Prostate gland (tissue), 2 donors: ENCODE measurements at regions not wholly inside any gene's neighbourhood (a gene's known extent, or its start where the extent isn't known, plus 50 kb on each side); places are given as distances from the start of the nearest gene placed in this dataset.

Experiments
- DNase-seq: peaks from one replicate; pipeline ENCODE4 v3.0.0-alpha.2; 2019; ENCODE audit warnings: low spot score
- H3K27ac ChIP-seq, 2 donors: fragments of 200-600 bp; sonication (generic); 2 replicates each; pipeline ENCODE4 v1.5.1; 2017 to 2019
- H3K27me3 ChIP-seq: fragments of 200-600 bp; sonication (generic); replicated peaks from 2 replicates; pipeline ENCODE4 v1.5.1; 2019; ENCODE audit not compliant: insufficient read depth
- H3K36me3 ChIP-seq, 2 donors: fragments of 200-600 bp; sonication (generic); 1 replicate in 1 of 2; 2 replicates in 1 of 2; pipeline versions ENCODE4 v1.5.1 to v1.8.1; 2017 to 2019
- H3K4me1 ChIP-seq: fragments of 200-600 bp; sonication (generic); replicated peaks from 2 replicates; pipeline ENCODE4 v1.5.1; 2019
- H3K4me3 ChIP-seq, 2 donors: fragments of 200-600 bp; sonication (generic); 2 replicates each; pipeline ENCODE4 v1.5.1; 2017 to 2019
- H3K9me3 ChIP-seq: fragments of 200-600 bp; sonication (generic); 2 replicates; pipeline ENCODE4 v1.5.1; 2017
- POLR2A ChIP-seq: fragments of 450-650 bp; IDR thresholded peaks from one replicate; pipeline ENCODE4 v1.6.1; 2016; ENCODE audit warnings: antibody characterized with exemption, mild to moderate bottlenecking
- POLR2AphosphoS5 ChIP-seq: sonication (generic); formaldehyde crosslinking; IDR thresholded peaks from one replicate; pipeline ENCODE4 v1.6.1; 2017; ENCODE audit warnings: antibody characterized with exemption
- WGBS: methylation state at CpG from one replicate; pipeline ENCODE4 v1.1.5; 2018; 5-methylcytosine and 5-hydroxymethylcytosine counted together
- intact Hi-C: fragments of 100-400 bp; cut with DNase I; formaldehyde crosslinking; loops from one replicate; pipeline ENCODE4 v1.14.2; 2022
- TF ChIP-seq, protein P1 (sequence below), 4 experiments: fragments of 200-600 bp in 2 of 4; fragments of 450-650 bp in 2 of 4; sonication (generic) in 2 of 4; IDR thresholded peaks; 1 replicate in 3 of 4; 2 replicates in 1 of 4; pipeline ENCODE4 v1.5.1; 2016 to 2019; ENCODE audit warnings: antibody characterized with exemption in 4 of 4, mild to moderate bottlenecking in 2 of 4, moderate library complexity in 2 of 4

DNA sequence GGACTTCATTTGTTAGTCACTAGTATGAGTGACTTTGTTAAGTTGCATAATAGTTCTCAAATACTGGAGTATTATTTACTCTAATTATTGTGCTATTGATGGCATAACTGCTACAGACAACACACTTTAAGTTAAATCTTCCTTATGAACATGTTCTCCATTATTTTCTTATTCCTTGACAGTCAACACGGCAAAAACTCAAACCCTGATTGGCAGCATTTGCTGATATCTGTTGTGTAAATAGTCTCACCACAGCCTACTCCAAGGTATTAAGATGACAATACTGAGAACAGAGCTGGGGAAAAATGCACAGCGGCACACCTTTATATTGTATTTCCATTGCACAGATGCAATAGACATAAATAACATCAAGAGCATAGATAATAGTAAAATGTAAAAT lies 568.0 kb upstream of the AADAT start:
- H3K27ac ChIP-seq: no peak overlapping the region
- H3K4me1 ChIP-seq: no peaks in the 10 kb centered on the region
- TF ChIP-seq POLR2AphosphoS5: no peak
- no peak for TF ChIP-seq POLR2A
- TF ChIP-seq, protein P1, sequence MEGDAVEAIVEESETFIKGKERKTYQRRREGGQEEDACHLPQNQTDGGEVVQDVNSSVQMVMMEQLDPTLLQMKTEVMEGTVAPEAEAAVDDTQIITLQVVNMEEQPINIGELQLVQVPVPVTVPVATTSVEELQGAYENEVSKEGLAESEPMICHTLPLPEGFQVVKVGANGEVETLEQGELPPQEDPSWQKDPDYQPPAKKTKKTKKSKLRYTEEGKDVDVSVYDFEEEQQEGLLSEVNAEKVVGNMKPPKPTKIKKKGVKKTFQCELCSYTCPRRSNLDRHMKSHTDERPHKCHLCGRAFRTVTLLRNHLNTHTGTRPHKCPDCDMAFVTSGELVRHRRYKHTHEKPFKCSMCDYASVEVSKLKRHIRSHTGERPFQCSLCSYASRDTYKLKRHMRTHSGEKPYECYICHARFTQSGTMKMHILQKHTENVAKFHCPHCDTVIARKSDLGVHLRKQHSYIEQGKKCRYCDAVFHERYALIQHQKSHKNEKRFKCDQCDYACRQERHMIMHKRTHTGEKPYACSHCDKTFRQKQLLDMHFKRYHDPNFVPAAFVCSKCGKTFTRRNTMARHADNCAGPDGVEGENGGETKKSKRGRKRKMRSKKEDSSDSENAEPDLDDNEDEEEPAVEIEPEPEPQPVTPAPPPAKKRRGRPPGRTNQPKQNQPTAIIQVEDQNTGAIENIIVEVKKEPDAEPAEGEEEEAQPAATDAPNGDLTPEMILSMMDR (IDR thresholded peaks at IDR 0.05): no peak
- 63% methylated on average over 2 of the region's 2 CpGs for WGBS
- no peak for DNase-seq
- intact Hi-C loops: no loop called here
- H3K27me3 ChIP-seq: no peaks in the 10 kb centered on the region
- H3K36me3 ChIP-seq: no peaks in the 10 kb centered on the region
- no peak overlapping the region for H3K4me3 ChIP-seq
- H3K9me3 ChIP-seq: no peaks in the 10 kb centered on the region

DNA sequence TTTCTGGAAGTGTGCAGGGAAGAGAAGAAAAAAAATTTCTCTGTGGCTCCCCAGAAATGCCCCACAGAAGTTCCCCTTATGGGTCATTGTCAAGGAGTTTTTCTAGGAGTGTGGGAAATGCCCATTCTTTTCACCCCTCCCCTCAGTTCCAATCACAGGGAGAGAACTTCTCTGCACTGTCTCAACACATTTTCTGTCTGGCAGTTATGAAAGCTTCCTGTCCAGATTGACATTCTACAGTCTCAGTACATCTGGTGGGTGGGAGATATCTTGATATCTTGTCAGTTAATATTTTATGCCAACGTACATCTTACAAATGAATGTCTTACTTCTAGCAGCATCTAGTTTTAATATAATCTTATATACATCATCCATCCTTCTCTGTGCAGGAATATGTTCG lies 566.8 kb upstream of the AADAT start:
- H3K27me3 ChIP-seq: no peaks in the 10 kb centered on the region
- H3K9me3 ChIP-seq: no peaks in the 10 kb centered on the region
- DNase-seq: no peak
- 61% methylated on average over 2 of the region's 2 CpGs for WGBS
- no peak overlapping the region for H3K4me3 ChIP-seq
- H3K36me3 ChIP-seq: no peaks in the 10 kb centered on the region
- H3K4me1 ChIP-seq: no peaks in the 10 kb centered on the region
- H3K27ac ChIP-seq: no peak overlapping the region
- no peak for TF ChIP-seq POLR2AphosphoS5
- no peak for TF ChIP-seq POLR2A
- TF ChIP-seq, protein P1 (IDR thresholded peaks at IDR 0.05): no peak
- intact Hi-C loops: no loop called here

DNA sequence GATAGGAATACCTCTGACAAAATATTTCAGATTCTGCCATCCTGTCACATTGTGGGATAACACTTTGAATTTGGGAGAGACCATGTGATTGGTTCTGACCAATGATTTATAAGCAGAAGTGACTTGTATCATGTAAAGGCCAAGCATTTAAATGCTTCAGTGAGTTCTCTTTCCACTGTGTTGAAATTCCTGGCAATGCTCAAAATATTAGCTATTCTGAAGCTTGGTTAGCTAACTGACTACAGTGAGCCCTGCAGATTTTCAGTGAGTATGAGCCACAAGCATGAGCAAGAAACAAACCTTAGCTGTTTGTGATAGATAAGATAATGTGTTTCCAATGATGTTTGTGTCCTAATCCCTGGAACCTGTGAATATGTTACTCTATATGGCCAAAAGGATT lies 562.8 kb upstream of the AADAT start:
- Histone ChIP-seq H3K9me3 (no peaks in the 10 kb centered on the region), H3K27ac (no peak overlapping the region), H3K36me3 (no peaks in the 10 kb centered on the region), H3K27me3 (no peaks in the 10 kb centered on the region), H3K4me1 (no peaks in the 10 kb centered on the region), H3K4me3 (no peak overlapping the region)
- intact Hi-C loops: no loop called here
- TF ChIP-seq POLR2A (no peak), POLR2AphosphoS5 (no peak)
- TF ChIP-seq, protein P1 (IDR thresholded peaks at IDR 0.05): no peak
- DNase-seq: no peak

DNA sequence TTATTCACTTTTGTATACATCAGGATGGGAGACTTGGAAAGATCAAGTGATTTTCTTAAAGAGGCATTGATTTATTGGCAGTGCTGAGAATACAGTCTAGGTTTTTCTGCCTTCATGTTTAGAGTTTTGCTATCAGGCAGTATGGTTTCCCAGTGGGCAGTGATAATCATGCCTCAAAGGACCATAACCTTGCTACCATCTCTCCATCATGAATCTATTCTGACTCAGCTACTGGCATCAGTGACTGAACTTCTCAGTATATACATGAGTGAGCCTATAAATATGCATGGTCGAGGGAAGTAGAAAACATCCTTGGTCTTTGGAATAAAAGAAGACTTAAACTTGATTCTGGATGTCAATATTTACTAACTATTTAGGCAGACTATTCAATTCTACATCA lies 562.0 kb upstream of the AADAT start:
- intact Hi-C loops: no loop called here
- 61% methylated on average over 1 of the region's 1 CpG for WGBS
- TF ChIP-seq POLR2AphosphoS5 (no peak), POLR2A (no peak)
- TF ChIP-seq, protein P1 (IDR thresholded peaks at IDR 0.05): no peak
- no peak for DNase-seq
- Histone ChIP-seq H3K36me3 (no peaks in the 10 kb centered on the region), H3K9me3 (no peaks in the 10 kb centered on the region), H3K4me1 (no peaks in the 10 kb centered on the region), H3K27me3 (no peaks in the 10 kb centered on the region), H3K4me3 (no peak overlapping the region), H3K27ac (no peak overlapping the region)

DNA sequence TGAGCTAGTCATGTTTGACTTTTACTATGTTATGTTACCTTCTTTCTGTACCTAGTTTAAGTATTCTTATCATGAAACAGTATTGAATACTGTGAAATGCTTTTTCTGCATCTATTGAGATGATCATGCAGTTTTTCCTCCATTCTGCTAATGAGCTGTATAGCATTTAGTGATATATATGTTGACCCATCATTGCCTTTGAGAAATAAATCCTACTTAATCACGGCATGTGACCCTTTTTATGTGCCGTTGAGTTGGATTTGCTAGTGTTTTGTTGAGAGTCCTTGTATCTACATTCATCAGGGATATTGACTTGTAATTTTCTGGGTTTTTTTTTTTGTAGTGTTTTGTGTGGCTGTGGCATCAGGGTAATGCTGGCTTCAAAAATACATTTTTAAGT lies 537.7 kb upstream of the AADAT start:
- no peak for DNase-seq
- Histone ChIP-seq H3K4me1 (no peaks in the 10 kb centered on the region), H3K27me3 (no peaks in the 10 kb centered on the region), H3K27ac (no peak overlapping the region), H3K4me3 (no peak overlapping the region), H3K9me3 (no peaks in the 10 kb centered on the region), H3K36me3 (no peaks in the 10 kb centered on the region)
- 90% methylated on average over 2 of the region's 2 CpGs for WGBS
- intact Hi-C loops: no loop called here
- TF ChIP-seq POLR2AphosphoS5 (no peak), POLR2A (no peak)
- TF ChIP-seq, protein P1 (IDR thresholded peaks at IDR 0.05): no peak
